Hepatocyte (in vitro differentiated cells): ENCODE measurements at regions not wholly inside any gene's neighbourhood (a gene's known extent, or its start where the extent isn't known, plus 50 kb on each side); places are given as distances from the start of the nearest gene placed in this dataset.

Experiments
- EZH2 ChIP-seq: fragments of 200-600 bp; sonication (generic); IDR thresholded peaks from 2 replicates; pipeline ENCODE4 v1.6.1; 2016; ENCODE audit warnings: antibody characterized with exemption, mild to moderate bottlenecking, borderline replicate concordance
- EZH2phosphoT487 ChIP-seq: fragments of 200-600 bp; sonication (generic); IDR thresholded peaks from one replicate; pipeline ENCODE4 v1.6.1; 2018; ENCODE audit warnings: antibody characterized with exemption, mild to moderate bottlenecking, low read depth, moderate library complexity; ENCODE audit not compliant: unreplicated experiment, severe bottlenecking
- TF ChIP-seq, protein P1 (sequence below): fragments of 200-600 bp; sonication (generic); IDR thresholded peaks from 2 replicates; pipeline ENCODE4 v1.5.1; 2016; ENCODE audit warnings: antibody characterized with exemption, mild to moderate bottlenecking; ENCODE audit not compliant: poor library complexity

DNA sequence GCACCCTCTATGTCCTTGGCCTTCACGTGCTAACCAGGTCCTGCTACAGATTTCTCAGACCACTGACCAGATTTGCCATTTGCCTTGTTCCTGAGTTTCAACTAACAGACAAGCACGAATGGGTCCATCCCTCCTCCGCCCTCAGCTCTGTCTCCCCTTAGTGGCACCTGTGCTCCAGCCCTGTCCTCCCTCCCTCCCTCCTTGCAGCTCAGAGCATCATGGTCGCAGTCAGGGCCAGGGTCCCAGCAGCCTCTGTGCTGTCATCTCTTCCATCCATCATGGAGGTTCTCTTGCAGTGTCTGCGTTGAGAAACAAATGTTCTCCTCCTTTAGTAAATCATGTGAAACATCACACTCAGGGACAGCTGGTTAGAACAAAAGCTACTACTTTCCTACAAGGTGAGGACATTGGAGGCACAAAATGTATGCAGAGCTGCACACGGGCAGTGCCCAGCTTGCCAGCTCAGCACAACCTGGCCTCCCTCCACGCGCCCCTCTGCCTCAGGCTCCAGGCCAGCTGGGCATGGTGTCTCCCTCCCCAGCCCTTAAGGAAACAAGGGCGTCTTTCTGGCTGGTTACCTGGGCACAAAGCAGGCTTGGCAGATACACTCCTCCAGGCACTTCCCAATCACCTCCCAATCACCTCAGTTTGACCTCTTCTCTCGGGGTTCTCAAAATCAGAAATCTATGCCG lies 79.5 kb upstream of the ATP6AP2 start:
- TF ChIP-seq, protein P1, sequence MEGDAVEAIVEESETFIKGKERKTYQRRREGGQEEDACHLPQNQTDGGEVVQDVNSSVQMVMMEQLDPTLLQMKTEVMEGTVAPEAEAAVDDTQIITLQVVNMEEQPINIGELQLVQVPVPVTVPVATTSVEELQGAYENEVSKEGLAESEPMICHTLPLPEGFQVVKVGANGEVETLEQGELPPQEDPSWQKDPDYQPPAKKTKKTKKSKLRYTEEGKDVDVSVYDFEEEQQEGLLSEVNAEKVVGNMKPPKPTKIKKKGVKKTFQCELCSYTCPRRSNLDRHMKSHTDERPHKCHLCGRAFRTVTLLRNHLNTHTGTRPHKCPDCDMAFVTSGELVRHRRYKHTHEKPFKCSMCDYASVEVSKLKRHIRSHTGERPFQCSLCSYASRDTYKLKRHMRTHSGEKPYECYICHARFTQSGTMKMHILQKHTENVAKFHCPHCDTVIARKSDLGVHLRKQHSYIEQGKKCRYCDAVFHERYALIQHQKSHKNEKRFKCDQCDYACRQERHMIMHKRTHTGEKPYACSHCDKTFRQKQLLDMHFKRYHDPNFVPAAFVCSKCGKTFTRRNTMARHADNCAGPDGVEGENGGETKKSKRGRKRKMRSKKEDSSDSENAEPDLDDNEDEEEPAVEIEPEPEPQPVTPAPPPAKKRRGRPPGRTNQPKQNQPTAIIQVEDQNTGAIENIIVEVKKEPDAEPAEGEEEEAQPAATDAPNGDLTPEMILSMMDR, result no peak
- TF ChIP-seq EZH2 (no peak), EZH2phosphoT487 (no peak)
